Lower leg skin (tissue), 4 donors: ENCODE measurements at regions not wholly inside any gene's neighbourhood (a gene's known extent, or its start where the extent isn't known, plus 50 kb on each side); places are given as distances from the start of the nearest gene placed in this dataset.

Source experiments
- DNase-seq, 2 donors: peaks; one replicate each; pipeline ENCODE4 v3.0.0-alpha.2; 2019; ENCODE audit warnings: low spot score in 2 of 2
- H3K4me3 ChIP-seq: fragments of 200-600 bp; sonication (generic); 2 replicates; pipeline ENCODE4 v1.5.1; 2017; ENCODE audit warnings: mild to moderate bottlenecking, low read depth; ENCODE audit not compliant: poor library complexity, severe bottlenecking
- CTCF ChIP-seq, 3 donors: fragments of 450-650 bp; IDR thresholded peaks; one replicate each; pipeline ENCODE4 v1.5.1; 2016; ENCODE audit warnings: antibody characterized with exemption in 3 of 3, mild to moderate bottlenecking in 3 of 3, moderate library complexity in 2 of 3
- POLR2A ChIP-seq, 2 donors: fragments of 450-650 bp; IDR thresholded peaks; one replicate each; pipeline ENCODE4 v1.6.1; 2016 to 2017; ENCODE audit warnings: antibody characterized with exemption in 2 of 2, mild to moderate bottlenecking in 1 of 2, moderate library complexity in 1 of 2
- WGBS, 2 donors: methylation state at CpG; one replicate each; pipeline ENCODE4 v1.1.5; 2018; 5-methylcytosine and 5-hydroxymethylcytosine counted together
- intact Hi-C: fragments of 100-400 bp; cut with DNase I; formaldehyde crosslinking; loops from one replicate; pipeline ENCODE4 v1.15.0; 2023; ENCODE audit warnings: low total_unique reads

- 84 to 87% methylated on average over 12 of the region's 12 CpGs for WGBS, 2 donors
Measured at GRCh38 chr13:40187324-40187795, 479.1 kb downstream of the FOXO1 start.

GRCh38 chr13:40187841-40188591, 478.4 kb downstream of the FOXO1 start:
- TF ChIP-seq CTCF (IDR thresholded peaks at IDR 0.05), result no peak
- no peak for TF ChIP-seq POLR2A (IDR thresholded peaks at IDR 0.05)
- no peak overlapping the region for H3K4me3 ChIP-seq
- WGBS, 2 donors, result 57 to 68% methylated on average over 27 of the region's 27 CpGs
- DNase-seq, result no peak
- intact Hi-C loops, result no loop called here

More at GRCh38 chr13:40187324-40187795, 479.1 kb downstream of the FOXO1 start:
- H3K4me3 ChIP-seq, result no peak overlapping the region
- intact Hi-C loops, result no loop called here
- no peak for TF ChIP-seq CTCF (IDR thresholded peaks at IDR 0.05)
- no peak for TF ChIP-seq POLR2A (IDR thresholded peaks at IDR 0.05)
- DNase-seq, result no peak

- 58 to 66% methylated on average over 6 of the region's 6 CpGs for WGBS, 2 donors
- H3K4me3 ChIP-seq, result no peak overlapping the region
- intact Hi-C loops, result no loop called here
- no peak for TF ChIP-seq POLR2A (IDR thresholded peaks at IDR 0.05)
- TF ChIP-seq CTCF (IDR thresholded peaks at IDR 0.05), result no peak
- DNase-seq, result no peak
Measured at GRCh38 chr13:40189426-40189825, 477.0 kb downstream of the FOXO1 start.

- TF ChIP-seq POLR2A (IDR thresholded peaks at IDR 0.05), result no peak
- TF ChIP-seq CTCF (IDR thresholded peaks at IDR 0.05), result no peak
- no peak overlapping the region for H3K4me3 ChIP-seq
- intact Hi-C loops, result no loop called here
- WGBS, 2 donors, result 43 to 45% methylated on average over 6 of the region's 6 CpGs
- no peak for DNase-seq
Measured at GRCh38 chr13:40189898-40190630, 476.4 kb downstream of the FOXO1 start.

- intact Hi-C loops, result no loop called here
- peak in 1 of 2 donors; percentile 55 for DNase-seq
- no peak overlapping the region for H3K4me3 ChIP-seq
- no peak for TF ChIP-seq POLR2A (IDR thresholded peaks at IDR 0.05)
- no peak for TF ChIP-seq CTCF (IDR thresholded peaks at IDR 0.05)
- 12 to 14% methylated on average over 5 of the region's 5 CpGs for WGBS, 2 donors
Measured at GRCh38 chr13:40190641-40191100, 475.8 kb downstream of the FOXO1 start.
